Embryonic facial prominence (tissue), 1 donor: ENCODE measurements at regions not wholly inside any gene's neighbourhood (a gene's known extent, or its start where the extent isn't known, plus 50 kb on each side); places are given as distances from the start of the nearest gene placed in this dataset.

Experiments used
- DNase-seq: peaks from one replicate; pipeline ENCODE4 v3.0.0-alpha.2; 2016; ENCODE audit errors: extremely low spot score

- no peak for DNase-seq
Measured at GRCh38 chr11:109799604-109800003, 293.6 kb upstream of the ZC3H12C start.

GRCh38 chr11:109804911-109805310, 288.3 kb upstream of the ZC3H12C start:
- DNase-seq: no peak

GRCh38 chr11:109806205-109806604, 287.0 kb upstream of the ZC3H12C start:
- no peak for DNase-seq

- no peak for DNase-seq
Measured at GRCh38 chr11:109808569-109808968, 284.6 kb upstream of the ZC3H12C start.

- no peak for DNase-seq
Measured at GRCh38 chr11:109814824-109815223, 278.4 kb upstream of the ZC3H12C start.

GRCh38 chr11:109815500-109816150, 277.6 kb upstream of the ZC3H12C start:
- no peak for DNase-seq

- DNase-seq: no peak
Measured at GRCh38 chr11:109818290-109818689, 274.9 kb upstream of the ZC3H12C start.

GRCh38 chr11:109819410-109819809, 273.8 kb upstream of the ZC3H12C start:
- no peak for DNase-seq

GRCh38 chr11:109821511-109821910, 271.7 kb upstream of the ZC3H12C start:
- DNase-seq: no peak

GRCh38 chr11:109822436-109823102, 270.6 kb upstream of the ZC3H12C start:
- DNase-seq: no peak

- no peak for DNase-seq
Measured at GRCh38 chr11:109828387-109828786, 264.8 kb upstream of the ZC3H12C start.

GRCh38 chr11:109838026-109838425, 255.2 kb upstream of the ZC3H12C start:
- DNase-seq: no peak

GRCh38 chr11:109845437-109845836, 247.8 kb upstream of the ZC3H12C start:
- no peak for DNase-seq

GRCh38 chr11:109847621-109848020, 245.6 kb upstream of the ZC3H12C start:
- DNase-seq: no peak

- no peak for DNase-seq
Measured at GRCh38 chr11:109849051-109849450, 244.1 kb upstream of the ZC3H12C start.

GRCh38 chr11:109849946-109850345, 243.2 kb upstream of the ZC3H12C start:
- DNase-seq: no peak

- no peak for DNase-seq
Measured at GRCh38 chr11:109851780-109852390, 241.3 kb upstream of the ZC3H12C start.

GRCh38 chr11:109853156-109853776, 239.9 kb upstream of the ZC3H12C start:
- DNase-seq: no peak

- no peak for DNase-seq
Measured at GRCh38 chr11:109854731-109855130, 238.5 kb upstream of the ZC3H12C start.

GRCh38 chr11:109856928-109857327, 236.3 kb upstream of the ZC3H12C start:
- no peak for DNase-seq

- no peak for DNase-seq
Measured at GRCh38 chr11:109857637-109858036, 235.6 kb upstream of the ZC3H12C start.

- DNase-seq: no peak
Measured at GRCh38 chr11:109858152-109858551, 235.0 kb upstream of the ZC3H12C start.
